Progenitor cell of endocrine pancreas (in vitro differentiated cells): ENCODE measurements at regions not wholly inside any gene's neighbourhood (a gene's known extent, or its start where the extent isn't known, plus 50 kb on each side); places are given as distances from the start of the nearest gene placed in this dataset.

Experiments used
- DNase-seq: peaks from one replicate; pipeline ENCODE4 v3.0.0; 2021; ENCODE audit warnings: low spot score; ENCODE audit not compliant: unreplicated experiment
- H3K27ac Mint-ChIP-seq: 2 replicates; pipeline ENCODE4 v1.8.0; 2021; ENCODE audit warnings: mild to moderate bottlenecking, moderate library complexity, mixed read lengths
- H3K27me3 Mint-ChIP-seq: 2 replicates; pipeline ENCODE4 v1.8.0; 2021; ENCODE audit warnings: mixed read lengths
- H3K36me3 Mint-ChIP-seq: 2 replicates; pipeline ENCODE4 v1.8.0; 2022; ENCODE audit warnings: mixed read lengths; ENCODE audit not compliant: insufficient read depth
- H3K4me1 Mint-ChIP-seq: 2 replicates; pipeline ENCODE4 v1.8.0; 2021; ENCODE audit warnings: low read depth, mixed read lengths
- H3K4me3 Mint-ChIP-seq: 2 replicates; pipeline ENCODE4 v1.8.0; 2021; ENCODE audit warnings: low read depth, mild to moderate bottlenecking, moderate library complexity, mixed read lengths
- H3K9me3 Mint-ChIP-seq: 2 replicates; pipeline ENCODE4 v1.8.0; 2021; ENCODE audit warnings: low read depth, mixed read lengths
- TF ChIP-seq, protein P1 (sequence below): fragments of 200-600 bp; sonication (generic); IDR thresholded peaks from one replicate; pipeline ENCODE4 v1.5.0; 2021; ENCODE audit warnings: antibody characterized with exemption, mild to moderate bottlenecking; ENCODE audit not compliant: unreplicated experiment

DNA sequence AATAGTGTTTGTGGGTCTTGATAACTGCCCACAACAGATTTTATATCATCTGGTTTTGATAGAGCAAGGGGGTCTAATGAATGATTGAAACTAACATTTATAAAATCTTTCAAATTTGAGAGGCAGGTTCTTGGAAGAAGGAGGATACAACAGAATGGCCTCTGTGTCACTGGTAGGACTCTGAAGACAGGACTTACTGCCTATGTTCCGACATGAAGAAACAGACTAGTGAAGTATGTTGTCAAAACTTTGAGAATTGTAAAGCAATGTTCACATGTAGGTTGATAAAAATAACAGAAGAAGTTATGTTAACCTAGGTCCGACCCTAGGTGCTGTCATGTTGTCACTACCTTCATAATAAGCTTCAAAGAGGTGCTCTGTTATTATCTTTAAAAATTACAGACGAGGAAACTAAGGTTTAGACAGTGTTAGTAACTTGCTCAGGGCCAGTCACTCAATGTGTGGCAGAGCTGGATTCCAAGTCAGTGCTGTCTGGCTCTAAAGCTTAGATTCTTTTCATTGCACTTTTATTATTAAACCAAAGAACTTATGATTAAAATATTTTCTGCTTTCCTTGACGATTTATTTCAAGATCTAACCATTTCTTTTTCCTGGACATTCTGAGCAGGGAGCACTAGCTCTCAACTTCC is 146.2 kb downstream of the RPIA start:
- DNase-seq = no peak
- Mint-ChIP-seq H3K4me3 (no peak overlapping the region), H3K36me3 (no peaks in the 10 kb centered on the region), H3K4me1 (no peaks in the 10 kb centered on the region), H3K27me3 (no peaks in the 10 kb centered on the region), H3K9me3 (peaks cover 8% of the 10 kb centered on the region), H3K27ac (no peak overlapping the region)
- TF ChIP-seq, protein P1, sequence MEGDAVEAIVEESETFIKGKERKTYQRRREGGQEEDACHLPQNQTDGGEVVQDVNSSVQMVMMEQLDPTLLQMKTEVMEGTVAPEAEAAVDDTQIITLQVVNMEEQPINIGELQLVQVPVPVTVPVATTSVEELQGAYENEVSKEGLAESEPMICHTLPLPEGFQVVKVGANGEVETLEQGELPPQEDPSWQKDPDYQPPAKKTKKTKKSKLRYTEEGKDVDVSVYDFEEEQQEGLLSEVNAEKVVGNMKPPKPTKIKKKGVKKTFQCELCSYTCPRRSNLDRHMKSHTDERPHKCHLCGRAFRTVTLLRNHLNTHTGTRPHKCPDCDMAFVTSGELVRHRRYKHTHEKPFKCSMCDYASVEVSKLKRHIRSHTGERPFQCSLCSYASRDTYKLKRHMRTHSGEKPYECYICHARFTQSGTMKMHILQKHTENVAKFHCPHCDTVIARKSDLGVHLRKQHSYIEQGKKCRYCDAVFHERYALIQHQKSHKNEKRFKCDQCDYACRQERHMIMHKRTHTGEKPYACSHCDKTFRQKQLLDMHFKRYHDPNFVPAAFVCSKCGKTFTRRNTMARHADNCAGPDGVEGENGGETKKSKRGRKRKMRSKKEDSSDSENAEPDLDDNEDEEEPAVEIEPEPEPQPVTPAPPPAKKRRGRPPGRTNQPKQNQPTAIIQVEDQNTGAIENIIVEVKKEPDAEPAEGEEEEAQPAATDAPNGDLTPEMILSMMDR = no peak

GRCh38 chr2:88838165-88838635 is 146.7 kb downstream of the RPIA start:
- Mint-ChIP-seq H3K4me3 (no peak overlapping the region), H3K27me3 (no peaks in the 10 kb centered on the region), H3K27ac (no peak overlapping the region), H3K4me1 (no peaks in the 10 kb centered on the region), H3K9me3 (peaks cover 4% of the 10 kb centered on the region), H3K36me3 (no peaks in the 10 kb centered on the region)
- TF ChIP-seq, protein P1 = no peak
- no peak for DNase-seq

DNA sequence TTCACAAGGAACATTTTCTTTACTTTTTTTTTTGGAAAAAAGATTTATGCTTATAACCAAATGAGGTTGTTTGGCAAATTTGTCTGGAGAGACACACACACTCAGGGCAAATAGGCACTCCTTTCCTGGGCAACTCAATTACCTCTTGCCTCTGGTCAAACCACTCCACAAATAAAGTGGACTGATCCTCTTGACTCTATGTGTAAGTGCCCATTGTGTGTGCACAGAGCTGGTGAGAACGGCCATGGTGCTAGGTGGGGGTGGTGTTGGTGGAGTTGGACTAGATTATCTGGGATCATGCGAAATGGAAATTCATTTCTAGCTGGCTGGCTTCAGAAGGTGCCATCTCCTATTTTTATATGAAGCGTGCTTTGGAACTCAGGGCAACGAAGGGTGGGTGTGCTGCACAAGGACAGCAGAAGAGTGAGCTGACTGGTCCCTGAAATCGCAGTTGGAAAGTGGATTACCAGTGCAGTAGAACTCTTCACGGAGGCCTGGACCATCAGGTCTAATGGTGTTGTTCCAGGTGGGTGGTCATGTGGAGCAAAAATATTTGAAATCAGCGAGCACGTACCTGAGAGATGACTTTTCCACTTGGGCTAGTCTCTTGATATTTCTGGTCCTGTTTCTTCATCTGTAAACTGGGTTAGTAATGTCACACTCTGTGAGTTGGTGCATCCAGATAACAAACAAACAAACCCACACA is 149.9 kb downstream of the RPIA start:
- H3K4me3 Mint-ChIP-seq = no peak overlapping the region
- no peak for DNase-seq
- H3K27me3 Mint-ChIP-seq = peaks cover 2% of the 10 kb centered on the region
- H3K36me3 Mint-ChIP-seq = no peaks in the 10 kb centered on the region
- no peak overlapping the region for H3K27ac Mint-ChIP-seq
- TF ChIP-seq, protein P1 = no peak
- no peaks in the 10 kb centered on the region for H3K4me1 Mint-ChIP-seq
- peaks cover 7% of the 10 kb centered on the region for H3K9me3 Mint-ChIP-seq

- H3K36me3 Mint-ChIP-seq = no peaks in the 10 kb centered on the region
- no peak for DNase-seq
- no peak overlapping the region for H3K27ac Mint-ChIP-seq
- peaks cover 6% of the 10 kb centered on the region for H3K27me3 Mint-ChIP-seq
- TF ChIP-seq, protein P1 = no peak
- H3K9me3 Mint-ChIP-seq = peaks cover 8% of the 10 kb centered on the region
- H3K4me1 Mint-ChIP-seq = no peaks in the 10 kb centered on the region
- no peak overlapping the region for H3K4me3 Mint-ChIP-seq
Observed at GRCh38 chr2:88842656-88843460, 151.4 kb downstream of the RPIA start.

GRCh38 chr2:88843651-88844050 is 152.2 kb downstream of the RPIA start:
- no peak for DNase-seq
- H3K4me3 Mint-ChIP-seq = no peak overlapping the region
- TF ChIP-seq, protein P1 = no peak
- peaks cover 15% of the 10 kb centered on the region for H3K9me3 Mint-ChIP-seq
- peaks cover 11% of the 10 kb centered on the region for H3K27me3 Mint-ChIP-seq
- H3K27ac Mint-ChIP-seq = no peak overlapping the region
- H3K4me1 Mint-ChIP-seq = no peaks in the 10 kb centered on the region
- H3K36me3 Mint-ChIP-seq = no peaks in the 10 kb centered on the region
